ENCODE measurements at regions not wholly inside any gene's neighbourhood (a gene's known extent, or its start where the extent isn't known, plus 50 kb on each side); places are given as distances from the start of the nearest gene placed in this dataset.

- TF ChIP-seq CTCF (IDR thresholded peaks at IDR 0.05) (no peak), EZH2 (IDR thresholded peaks at IDR 0.05; ENCODE audit: borderline replicate concordance, insufficient read depth, low read depth, low read length, poor library complexity, severe bottlenecking) (no peak)
Observed at GRCh38 chr2:65864619-65865018, 432.2 kb upstream of the SPRED2 start.

Measured in B cell (primary cell).